ENCODE measurements at regions not wholly inside any gene's neighbourhood (a gene's known extent, or its start where the extent isn't known, plus 50 kb on each side); places are given as distances from the start of the nearest gene placed in this dataset.

DNA sequence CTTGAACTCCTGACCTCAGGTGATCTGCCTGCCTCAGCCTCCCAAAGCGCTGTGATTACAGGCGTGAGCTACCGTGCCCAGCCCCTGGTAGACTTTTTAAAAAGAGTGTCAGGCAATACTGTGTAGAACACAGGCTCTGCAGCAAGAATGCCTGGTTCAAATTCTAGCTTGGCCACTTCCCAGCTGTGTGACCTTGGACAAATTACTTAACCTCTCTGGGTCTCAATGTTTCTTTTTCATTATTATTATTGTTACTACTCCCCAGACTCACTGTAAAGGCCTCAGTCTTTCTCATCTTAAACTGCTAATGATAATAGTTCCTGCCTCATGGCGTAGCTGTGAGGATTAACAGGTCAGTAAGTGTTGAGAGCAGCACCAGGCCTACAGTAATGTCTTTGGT lies 114.3 kb downstream of the LITAF start:
- TF ChIP-seq, protein P1, sequence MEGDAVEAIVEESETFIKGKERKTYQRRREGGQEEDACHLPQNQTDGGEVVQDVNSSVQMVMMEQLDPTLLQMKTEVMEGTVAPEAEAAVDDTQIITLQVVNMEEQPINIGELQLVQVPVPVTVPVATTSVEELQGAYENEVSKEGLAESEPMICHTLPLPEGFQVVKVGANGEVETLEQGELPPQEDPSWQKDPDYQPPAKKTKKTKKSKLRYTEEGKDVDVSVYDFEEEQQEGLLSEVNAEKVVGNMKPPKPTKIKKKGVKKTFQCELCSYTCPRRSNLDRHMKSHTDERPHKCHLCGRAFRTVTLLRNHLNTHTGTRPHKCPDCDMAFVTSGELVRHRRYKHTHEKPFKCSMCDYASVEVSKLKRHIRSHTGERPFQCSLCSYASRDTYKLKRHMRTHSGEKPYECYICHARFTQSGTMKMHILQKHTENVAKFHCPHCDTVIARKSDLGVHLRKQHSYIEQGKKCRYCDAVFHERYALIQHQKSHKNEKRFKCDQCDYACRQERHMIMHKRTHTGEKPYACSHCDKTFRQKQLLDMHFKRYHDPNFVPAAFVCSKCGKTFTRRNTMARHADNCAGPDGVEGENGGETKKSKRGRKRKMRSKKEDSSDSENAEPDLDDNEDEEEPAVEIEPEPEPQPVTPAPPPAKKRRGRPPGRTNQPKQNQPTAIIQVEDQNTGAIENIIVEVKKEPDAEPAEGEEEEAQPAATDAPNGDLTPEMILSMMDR (IDR thresholded peaks at IDR 0.05), result no peak
- TF ChIP-seq POLR2A (IDR thresholded peaks at IDR 0.05; ENCODE audit: low read depth) (no peak), POLR2AphosphoS5 (IDR thresholded peaks at IDR 0.05) (no peak), EP300 (IDR thresholded peaks at IDR 0.05) (no peak)

Measured in esophagus muscularis mucosa (tissue), 4 donors.